Lower lobe of right lung (tissue), 2 donors: ENCODE measurements at regions not wholly inside any gene's neighbourhood (a gene's known extent, or its start where the extent isn't known, plus 50 kb on each side); places are given as distances from the start of the nearest gene placed in this dataset.

Experiments
- ATAC-seq, 2 donors: fragments of 200-7000 bp; cut with Tn5 transposase; one replicate each; pipeline ENCODE4 v1.9.1; 2020 to 2022; ENCODE audit warnings: mild to moderate bottlenecking in 2 of 2, moderate library complexity in 2 of 2
- DNase-seq: peaks from one replicate; pipeline ENCODE4 v3.0.0-alpha.2; 2020
- H3K27ac ChIP-seq: fragments of 200-600 bp; one replicate; pipeline ENCODE4 v1.8.0; 2022
- H3K27me3 ChIP-seq: fragments of 200-600 bp; one replicate; pipeline ENCODE4 v1.8.0; 2022; ENCODE audit warnings: low read depth
- H3K36me3 ChIP-seq: fragments of 200-600 bp; one replicate; pipeline ENCODE4 v1.8.0; 2022; ENCODE audit warnings: mild to moderate bottlenecking
- H3K4me1 ChIP-seq: fragments of 200-600 bp; one replicate; pipeline ENCODE4 v1.8.0; 2022
- H3K4me3 ChIP-seq: fragments of 200-600 bp; one replicate; pipeline ENCODE4 v1.8.0; 2022; ENCODE audit warnings: mild to moderate bottlenecking
- H3K9me3 ChIP-seq: fragments of 200-600 bp; one replicate; pipeline ENCODE4 v1.8.0; 2022
- intact Hi-C: fragments of 100-400 bp; cut with DNase I; formaldehyde crosslinking; loops from one replicate; pipeline ENCODE4 v1.11.0; 2022
- TF ChIP-seq, protein P1 (sequence below): fragments of 200-600 bp; IDR thresholded peaks from one replicate; pipeline ENCODE4 v1.8.0; 2022; ENCODE audit warnings: antibody characterized with exemption, mild to moderate bottlenecking
- donor health status: DM: no; HTN: yes; CAD: no; lungs with severe emphysema.

GRCh38 chr4:116015549-116015948, 902.1 kb upstream of the NDST4 start:
- H3K9me3 ChIP-seq: peaks cover 50% of the 10 kb centered on the region
- no peaks in the 10 kb centered on the region for H3K4me1 ChIP-seq
- ATAC-seq (peak in 1 of 2 donors; percentile 34), DNase-seq (no peak)
- no peaks in the 10 kb centered on the region for H3K27me3 ChIP-seq
- H3K27ac ChIP-seq: no peak overlapping the region
- TF ChIP-seq, protein P1, sequence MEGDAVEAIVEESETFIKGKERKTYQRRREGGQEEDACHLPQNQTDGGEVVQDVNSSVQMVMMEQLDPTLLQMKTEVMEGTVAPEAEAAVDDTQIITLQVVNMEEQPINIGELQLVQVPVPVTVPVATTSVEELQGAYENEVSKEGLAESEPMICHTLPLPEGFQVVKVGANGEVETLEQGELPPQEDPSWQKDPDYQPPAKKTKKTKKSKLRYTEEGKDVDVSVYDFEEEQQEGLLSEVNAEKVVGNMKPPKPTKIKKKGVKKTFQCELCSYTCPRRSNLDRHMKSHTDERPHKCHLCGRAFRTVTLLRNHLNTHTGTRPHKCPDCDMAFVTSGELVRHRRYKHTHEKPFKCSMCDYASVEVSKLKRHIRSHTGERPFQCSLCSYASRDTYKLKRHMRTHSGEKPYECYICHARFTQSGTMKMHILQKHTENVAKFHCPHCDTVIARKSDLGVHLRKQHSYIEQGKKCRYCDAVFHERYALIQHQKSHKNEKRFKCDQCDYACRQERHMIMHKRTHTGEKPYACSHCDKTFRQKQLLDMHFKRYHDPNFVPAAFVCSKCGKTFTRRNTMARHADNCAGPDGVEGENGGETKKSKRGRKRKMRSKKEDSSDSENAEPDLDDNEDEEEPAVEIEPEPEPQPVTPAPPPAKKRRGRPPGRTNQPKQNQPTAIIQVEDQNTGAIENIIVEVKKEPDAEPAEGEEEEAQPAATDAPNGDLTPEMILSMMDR: no peak
- intact Hi-C loops: no loop called here
- no peak overlapping the region for H3K4me3 ChIP-seq
- H3K36me3 ChIP-seq: no peaks in the 10 kb centered on the region

GRCh38 chr4:116015062-116015461, 901.6 kb upstream of the NDST4 start:
- peaks cover 45% of the 10 kb centered on the region for H3K9me3 ChIP-seq
- H3K27ac ChIP-seq: no peak overlapping the region
- H3K36me3 ChIP-seq: no peaks in the 10 kb centered on the region
- no peak overlapping the region for H3K4me3 ChIP-seq
- TF ChIP-seq, protein P1: no peak
- DNase-seq: no peak
- no peaks in the 10 kb centered on the region for H3K4me1 ChIP-seq
- no peak for ATAC-seq
- intact Hi-C loops: no loop called here
- no peaks in the 10 kb centered on the region for H3K27me3 ChIP-seq

- TF ChIP-seq, protein P1: no peak
- Histone ChIP-seq H3K27me3 (no peaks in the 10 kb centered on the region), H3K4me3 (no peak overlapping the region), H3K36me3 (no peaks in the 10 kb centered on the region), H3K27ac (no peak overlapping the region), H3K9me3 (peaks cover 21% of the 10 kb centered on the region), H3K4me1 (no peaks in the 10 kb centered on the region)
- ATAC-seq: no peak
- no peak for DNase-seq
- intact Hi-C loops: no loop called here
Observed at GRCh38 chr4:116010923-116011322, 897.5 kb upstream of the NDST4 start.

DNA sequence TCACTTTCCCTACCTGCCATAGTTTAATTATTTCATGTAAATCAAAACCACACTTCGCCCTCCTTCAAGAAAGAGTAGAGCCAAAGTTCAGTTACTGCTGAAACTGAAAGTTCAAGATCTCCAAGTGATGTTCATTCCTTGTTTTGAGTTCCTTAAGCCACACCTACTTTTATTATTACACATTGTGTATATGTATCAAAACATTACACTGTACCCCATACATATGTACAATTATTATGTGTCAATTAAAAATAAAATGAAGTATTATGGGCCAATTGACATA, 892.3 kb upstream of the NDST4 start:
- DNase-seq (no peak), ATAC-seq (no peak)
- Histone ChIP-seq H3K4me1 (no peaks in the 10 kb centered on the region), H3K9me3 (no peaks in the 10 kb centered on the region), H3K27me3 (no peaks in the 10 kb centered on the region), H3K4me3 (no peak overlapping the region), H3K36me3 (no peaks in the 10 kb centered on the region), H3K27ac (no peak overlapping the region)
- TF ChIP-seq, protein P1: no peak
- intact Hi-C loops: no loop called here

- TF ChIP-seq, protein P1: no peak
- H3K4me1 ChIP-seq: no peaks in the 10 kb centered on the region
- H3K27me3 ChIP-seq: no peaks in the 10 kb centered on the region
- DNase-seq: no peak
- no peak overlapping the region for H3K27ac ChIP-seq
- H3K4me3 ChIP-seq: no peak overlapping the region
- H3K36me3 ChIP-seq: no peaks in the 10 kb centered on the region
- ATAC-seq: no peak
- no peaks in the 10 kb centered on the region for H3K9me3 ChIP-seq
- intact Hi-C loops: no loop called here
Observed at GRCh38 chr4:116005037-116005805, 891.8 kb upstream of the NDST4 start.
